HG03354 (cell line): ENCODE measurements at regions not wholly inside any gene's neighbourhood (a gene's known extent, or its start where the extent isn't known, plus 50 kb on each side); places are given as distances from the start of the nearest gene placed in this dataset.
A peak's percentile ranks its signal among the peaks of the same experiment; 100 is the strongest.
"Not testable (repeated sequence)": the region's sequence is repeated elsewhere in the genome, so short reads cannot be mapped to it uniquely, and the experiment has no call there.

ENCODE experiments used
- ATAC-seq: cut with Tn5 transposase; IDR thresholded peaks from one replicate; pipeline ENCODE4 v1.9.1; 2021; ENCODE audit warnings: mild to moderate bottlenecking; ENCODE audit not compliant: unreplicated experiment, poor library complexity, severe bottlenecking

- ATAC-seq = no peak
Measured at GRCh38 chr20:2203436-2203835, 92.4 kb upstream of the TGM3 start.

- no peak for ATAC-seq
Measured at GRCh38 chr20:2204021-2204420, 91.8 kb upstream of the TGM3 start.

DNA sequence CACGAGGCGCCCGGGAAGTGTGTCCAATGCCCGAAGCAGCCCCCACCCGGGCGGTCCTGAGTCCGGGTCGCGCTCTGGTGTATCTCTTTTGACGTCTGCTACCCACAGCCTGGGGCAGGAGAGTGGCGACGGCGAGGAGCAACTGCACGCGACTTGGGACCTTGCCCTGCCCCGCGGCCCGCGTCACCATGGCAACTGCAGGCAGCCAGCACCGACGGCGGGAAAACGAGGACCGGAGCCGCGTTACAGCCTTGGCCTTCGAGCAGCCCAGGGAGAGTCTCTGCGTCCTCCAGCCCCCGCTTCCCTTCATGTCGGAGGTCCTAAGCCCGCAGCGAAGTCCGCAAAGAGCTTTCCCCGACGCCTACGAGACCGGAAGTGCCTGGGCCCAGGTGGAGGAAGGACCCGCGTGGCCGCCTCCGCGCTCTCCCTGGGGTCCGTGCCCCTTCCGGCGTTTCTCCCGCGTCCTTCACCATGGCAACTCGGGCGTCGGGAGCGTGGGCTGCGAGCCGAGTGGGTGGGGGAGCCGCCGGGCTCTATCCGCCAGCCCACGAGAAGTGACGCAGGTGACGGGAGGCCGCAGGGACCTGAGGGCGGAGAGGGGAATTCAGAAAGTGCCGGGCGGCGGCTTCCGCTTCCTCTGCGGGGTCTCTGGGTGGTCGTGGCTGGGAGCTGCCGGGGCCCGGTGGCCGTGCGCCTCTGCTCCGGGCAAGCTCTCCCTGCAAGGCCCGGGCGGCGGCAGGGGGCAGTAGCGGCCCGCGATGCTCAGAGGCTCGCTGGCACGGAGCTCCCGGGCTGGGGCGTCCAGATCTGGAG is 88.6 kb upstream of the TGM3 start:
- ATAC-seq = peak; percentile 70

GRCh38 chr20:2207770-2208097 is 88.1 kb upstream of the TGM3 start:
- no peak for ATAC-seq

DNA sequence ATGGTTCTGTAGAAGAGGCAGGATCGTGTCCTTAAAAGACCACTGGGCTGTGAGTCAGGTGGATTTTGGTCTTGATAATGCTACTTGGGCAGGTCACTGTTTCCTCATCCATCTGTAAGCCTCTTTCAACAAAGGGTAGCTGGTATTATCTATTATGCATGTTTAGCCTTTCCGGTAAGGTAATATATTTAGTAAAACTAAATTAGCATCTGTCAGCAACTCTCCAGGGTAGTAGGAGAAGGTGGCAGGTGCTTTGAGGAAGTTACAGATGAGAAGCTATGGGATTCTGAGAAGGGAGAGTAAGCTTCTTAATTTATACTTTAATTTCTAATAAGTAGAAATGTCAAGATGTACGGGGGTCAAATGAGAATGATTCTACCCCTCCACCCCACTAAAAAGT is 86.9 kb upstream of the TGM3 start:
- no peak for ATAC-seq

DNA sequence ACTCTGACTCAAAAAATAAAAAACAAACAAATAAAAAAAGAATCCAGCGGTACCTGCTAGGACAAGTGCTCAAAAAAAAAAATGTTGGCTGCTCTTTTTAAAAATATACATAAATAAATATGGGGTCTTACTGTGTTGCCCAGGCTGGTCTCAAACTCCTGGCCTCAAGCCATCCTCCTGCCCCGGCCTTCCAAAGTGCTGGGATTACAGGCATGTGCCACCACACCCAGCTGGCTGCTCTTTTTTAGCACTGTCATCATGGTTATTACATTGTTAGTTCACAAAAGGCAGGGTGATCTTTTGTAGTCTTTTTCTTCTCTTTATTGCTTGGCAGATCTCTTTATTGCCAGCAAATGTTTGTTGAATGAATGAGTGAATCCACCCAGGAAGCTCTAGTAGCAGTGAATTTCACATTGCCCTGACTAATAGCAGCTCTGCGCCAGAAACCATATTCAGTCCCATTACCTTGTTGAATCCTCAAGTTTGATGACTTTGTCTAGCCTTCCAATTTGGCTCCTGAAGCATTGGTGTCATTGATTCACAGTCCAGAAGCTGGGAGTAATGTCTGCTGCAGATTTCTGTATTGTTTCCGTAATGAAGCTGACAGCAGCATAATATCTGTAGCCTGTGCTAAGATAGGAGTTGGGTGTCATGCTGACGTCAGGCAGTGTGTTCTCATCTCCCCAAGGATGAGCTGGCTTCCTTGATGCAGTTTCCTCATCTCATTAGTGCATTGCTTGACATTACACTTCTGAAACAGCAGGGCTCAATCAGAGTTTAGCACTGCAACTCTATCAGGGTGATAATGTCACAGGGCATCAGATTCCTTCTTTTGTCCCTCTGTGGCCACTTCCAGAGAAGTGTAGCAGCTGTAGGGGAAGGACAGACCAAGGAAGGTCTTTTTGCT is 84.9 kb upstream of the TGM3 start:
- no peak for ATAC-seq

DNA sequence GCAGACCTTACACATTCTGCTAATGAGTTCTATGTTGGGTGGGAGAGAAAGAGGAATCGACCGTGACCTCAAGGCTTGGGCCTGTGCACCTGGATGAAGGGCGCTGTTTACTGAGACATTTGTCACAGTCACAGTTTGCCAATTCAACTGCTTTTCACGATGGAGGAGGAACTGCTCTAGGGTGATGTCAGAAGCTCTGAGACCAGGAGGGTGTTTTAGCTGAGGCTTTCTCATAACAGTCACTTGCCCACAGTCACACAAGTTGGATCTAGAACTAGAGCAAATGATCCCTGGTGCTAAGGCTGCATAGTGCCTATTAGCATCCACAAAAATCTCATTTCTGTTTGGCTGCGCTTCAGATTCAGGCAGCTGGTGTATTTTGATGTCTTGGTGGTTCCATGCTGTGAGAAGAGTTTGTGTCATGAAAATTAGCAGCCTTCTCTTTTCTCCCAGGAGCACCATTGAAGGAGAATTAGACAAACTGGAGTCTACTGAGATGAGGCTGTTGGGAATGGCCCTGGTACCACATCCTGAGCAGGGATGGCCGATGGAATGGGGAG is 83.3 kb upstream of the TGM3 start:
- ATAC-seq = no peak

DNA sequence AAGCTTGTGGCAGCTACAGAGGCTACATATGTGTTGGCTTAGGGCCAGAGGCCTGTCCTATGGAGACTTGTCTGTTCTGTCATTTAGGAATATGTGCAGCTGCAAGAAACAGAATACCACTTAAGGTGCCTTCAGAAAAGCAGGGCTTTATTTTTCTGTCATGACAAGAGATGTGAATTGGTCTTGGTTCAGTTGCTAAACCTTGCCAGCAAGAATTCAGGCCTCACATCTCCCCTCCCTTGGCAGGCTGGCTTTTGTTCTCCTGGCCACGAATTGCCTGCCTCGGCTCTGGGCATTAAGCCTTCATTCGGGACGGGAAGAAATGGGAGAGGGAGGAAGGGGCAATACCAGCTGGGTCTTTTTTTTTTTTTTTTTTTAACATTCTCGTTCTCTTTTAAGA is 82.4 kb upstream of the TGM3 start:
- ATAC-seq = no peak

DNA sequence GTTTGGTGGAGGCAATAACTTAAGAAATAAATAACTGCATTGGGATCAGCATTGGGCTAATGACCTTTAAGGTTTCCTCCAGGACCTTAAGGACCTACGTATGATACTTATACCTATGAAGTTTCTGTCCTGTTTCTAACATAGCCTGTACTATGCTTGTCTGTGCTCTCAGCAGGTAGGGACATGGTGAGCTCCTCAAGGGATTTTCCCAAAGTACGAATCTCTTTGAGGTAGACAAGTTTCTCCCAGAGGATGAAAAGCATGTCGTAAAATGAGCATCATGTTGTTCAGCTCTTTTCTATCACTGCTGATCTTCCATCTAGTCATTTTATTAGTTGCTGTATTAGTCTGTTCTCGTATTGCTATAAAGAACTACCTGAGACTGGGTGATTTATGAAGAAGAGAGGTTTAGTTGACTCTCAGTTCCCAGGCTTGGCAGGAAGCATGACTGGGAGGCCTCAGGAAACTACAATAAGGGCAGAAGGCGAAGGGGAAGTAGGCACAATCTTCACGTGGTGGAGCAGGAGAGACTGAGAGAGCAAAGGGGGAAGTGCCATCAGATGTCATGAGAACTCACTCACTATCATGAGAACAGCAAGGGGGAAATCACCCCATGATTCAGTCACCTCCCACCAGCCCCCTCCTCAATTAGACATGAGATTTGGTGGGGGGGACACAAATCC is 77.8 kb upstream of the TGM3 start:
- no peak for ATAC-seq

- ATAC-seq = no peak
Measured at GRCh38 chr20:2219481-2220006, 76.3 kb upstream of the TGM3 start.

DNA sequence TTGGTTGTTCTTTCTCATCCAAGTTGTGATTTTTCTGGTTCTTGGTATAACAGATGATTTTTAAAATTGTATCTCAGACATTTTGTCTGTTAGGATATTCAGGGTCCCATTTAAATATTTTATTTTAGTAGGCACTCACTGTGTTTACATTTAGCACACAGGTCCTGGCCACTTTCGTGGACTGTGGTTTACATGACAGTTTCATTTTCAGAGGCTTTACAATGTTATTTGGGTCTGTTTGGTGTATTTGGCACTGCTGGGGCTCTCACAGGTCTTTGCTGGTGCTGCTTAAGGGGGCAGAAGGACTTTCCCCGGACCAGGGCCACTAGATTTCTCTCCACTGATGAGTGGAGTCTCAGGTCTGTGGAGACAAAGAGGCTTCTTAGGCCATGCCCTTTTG is 75.5 kb upstream of the TGM3 start:
- ATAC-seq = no peak

DNA sequence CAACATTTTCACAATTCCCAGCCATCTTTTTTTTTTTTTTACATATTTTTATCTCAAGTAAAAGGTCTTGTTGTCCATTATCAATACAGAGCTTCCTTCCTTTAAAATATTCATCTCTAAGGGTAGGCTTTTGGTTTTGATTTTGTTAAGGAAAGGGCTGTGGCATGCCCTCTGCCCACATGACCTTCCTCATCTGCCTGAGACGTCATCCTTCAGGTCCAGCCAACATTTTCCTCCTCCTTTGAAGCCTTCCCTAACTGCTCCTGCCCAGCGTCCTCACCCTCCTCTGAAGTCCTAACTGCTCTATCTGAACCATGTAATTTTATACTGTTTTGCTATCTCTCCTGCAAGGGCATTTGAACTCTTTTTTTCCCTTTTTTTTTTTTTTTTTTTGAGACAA is 73.9 kb upstream of the TGM3 start:
- no peak for ATAC-seq

GRCh38 chr20:2223558-2224367 is 72.0 kb upstream of the TGM3 start:
- ATAC-seq = no peak

DNA sequence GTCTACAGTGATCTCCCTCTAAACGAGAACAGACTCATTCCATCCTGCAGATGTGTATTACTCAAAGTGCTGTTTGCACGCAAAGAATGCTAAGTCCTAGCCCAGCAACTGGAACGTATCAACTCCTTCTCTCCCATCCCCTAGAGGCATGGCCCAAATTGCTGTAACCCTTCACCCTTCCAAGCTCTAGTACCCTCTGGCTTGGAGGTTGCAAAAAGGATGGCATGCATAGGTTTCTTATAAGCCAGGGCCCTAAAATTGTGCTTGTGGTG is 71.5 kb upstream of the TGM3 start:
- no peak for ATAC-seq

DNA sequence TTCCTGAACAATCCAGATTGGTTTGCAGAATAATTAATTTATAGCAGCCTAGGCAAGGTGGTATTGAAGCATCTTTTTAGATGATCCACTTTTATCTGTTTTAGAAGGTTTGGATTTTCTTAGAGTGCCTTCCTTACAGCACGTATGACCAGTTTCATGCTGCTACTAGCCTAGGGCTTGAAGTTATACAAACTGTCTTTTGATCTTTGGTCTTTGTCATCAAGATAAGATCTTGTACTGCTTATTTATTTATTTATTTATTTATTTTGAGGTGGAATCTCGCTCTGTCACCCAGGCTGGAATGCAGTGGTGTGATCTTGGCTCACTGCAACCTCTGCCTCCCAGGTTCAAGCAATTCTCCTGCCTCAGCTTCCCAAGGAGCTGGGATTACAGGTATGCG is 68.5 kb upstream of the TGM3 start:
- not testable (repeated sequence) for ATAC-seq

- ATAC-seq = no peak
Measured at GRCh38 chr20:2227861-2228260, 67.9 kb upstream of the TGM3 start.

GRCh38 chr20:2228926-2229325 is 66.9 kb upstream of the TGM3 start:
- no peak for ATAC-seq

- no peak for ATAC-seq
Measured at GRCh38 chr20:2230726-2231488, 64.9 kb upstream of the TGM3 start.

GRCh38 chr20:2231701-2232100 is 64.1 kb upstream of the TGM3 start:
- no peak for ATAC-seq
